ENCODE measurements at regions not wholly inside any gene's neighbourhood (a gene's known extent, or its start where the extent isn't known, plus 50 kb on each side); places are given as distances from the start of the nearest gene placed in this dataset.

DNA sequence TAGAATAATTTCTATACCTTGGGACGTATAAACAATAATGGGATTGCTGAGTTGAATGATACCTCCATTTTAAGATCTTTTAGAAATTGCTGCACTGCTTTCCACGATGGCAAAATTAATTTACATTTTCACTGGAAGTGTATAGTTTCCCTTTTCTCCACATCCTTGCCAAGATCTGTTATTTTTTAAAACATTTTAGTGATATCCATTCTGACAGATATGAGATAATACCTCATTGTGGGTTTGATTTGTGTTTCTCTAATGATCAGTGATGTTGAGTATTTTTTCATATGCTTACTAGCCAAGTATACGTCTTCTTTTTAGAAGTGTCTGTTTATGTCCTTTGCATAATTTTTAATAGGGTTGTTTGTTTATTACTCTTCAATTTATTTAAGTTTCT, 908.5 kb upstream of the CNTNAP5 start:
- TF ChIP-seq CTCF (IDR thresholded peaks at IDR 0.05), result no peak
- no CpG with 5 or more reads among the region's 3 CpGs for WGBS (ENCODE audit: insufficient coverage)
- intact Hi-C loops (cut with micrococcal nuclease), result no loop called here
- Histone ChIP-seq H3K27me3 (ENCODE audit: control insufficient read depth in 2 of 2, insufficient read depth in 2 of 2, low read length in 2 of 2) (no peaks in the 10 kb centered on the region), H3K36me3 (replicated peaks in 1 of 2; ENCODE audit: control insufficient read depth in 1 of 2, insufficient read depth in 2 of 2, low read length in 2 of 2) (no peaks in the 10 kb centered on the region), H3K4me3 (replicated peaks in 1 of 3; ENCODE audit: low read depth in 2 of 3, low read length in 3 of 3) (no peak overlapping the region), H3K79me2 (ENCODE audit: insufficient read depth, low read length) (no peaks in the 10 kb centered on the region), H3K4me2 (replicated peaks; ENCODE audit: extremely low read depth, low read length, poor library complexity, severe bottlenecking) (no peak overlapping the region), H2AFZ (ENCODE audit: insufficient read depth, low read depth, low read length, poor library complexity, severe bottlenecking) (no peak overlapping the region), H3K9ac (ENCODE audit: insufficient read depth, low read length, poor library complexity, severe bottlenecking) (no peak overlapping the region), H3K4me1 (ENCODE audit: control insufficient read depth in 1 of 2, insufficient read depth in 2 of 2, low read length in 2 of 2) (no peaks in the 10 kb centered on the region), H3K9me3 (replicated peaks in 1 of 2; ENCODE audit: control insufficient read depth in 1 of 2, insufficient read depth in 1 of 2, low read length in 2 of 2) (peaks cover 8 to 10% of the 10 kb centered on the region in 2 donors), H4K20me1 (ENCODE audit: insufficient read depth, low read length) (no peaks in the 10 kb centered on the region), H3K27ac (ENCODE audit: low read depth in 1 of 2, low read length in 2 of 2) (no peak overlapping the region)
- H3K36me3 Mint-ChIP-seq, result no peaks in the 10 kb centered on the region
- no peaks in the 10 kb centered on the region for H3K4me1 Mint-ChIP-seq
- no peak overlapping the region for H3K4me3 Mint-ChIP-seq
- peaks cover 2 to 19% (median 10%) of the 10 kb centered on the region in 7 donors for H3K9me3 Mint-ChIP-seq
- H3K27me3 Mint-ChIP-seq (ENCODE audit: low read depth in 3 of 3), result peaks cover 0 to 3% (median 0%) of the 10 kb centered on the region in 3 donors
- H3K27ac Mint-ChIP-seq, result no peak overlapping the region
- no peak for DNase-seq

- Histone ChIP-seq H2AFZ (ENCODE audit: insufficient read depth, low read depth, low read length, poor library complexity, severe bottlenecking) (no peak overlapping the region), H3K4me1 (ENCODE audit: control insufficient read depth in 1 of 2, insufficient read depth in 2 of 2, low read length in 2 of 2) (no peaks in the 10 kb centered on the region), H3K9me3 (replicated peaks in 1 of 2; ENCODE audit: control insufficient read depth in 1 of 2, insufficient read depth in 1 of 2, low read length in 2 of 2) (peaks cover 3 to 8% of the 10 kb centered on the region in 2 donors), H3K9ac (ENCODE audit: insufficient read depth, low read length, poor library complexity, severe bottlenecking) (no peak overlapping the region), H3K36me3 (replicated peaks in 1 of 2; ENCODE audit: control insufficient read depth in 1 of 2, insufficient read depth in 2 of 2, low read length in 2 of 2) (no peaks in the 10 kb centered on the region), H4K20me1 (ENCODE audit: insufficient read depth, low read length) (no peaks in the 10 kb centered on the region), H3K4me3 (replicated peaks in 1 of 3; ENCODE audit: low read depth in 2 of 3, low read length in 3 of 3) (no peak overlapping the region), H3K79me2 (ENCODE audit: insufficient read depth, low read length) (no peaks in the 10 kb centered on the region), H3K27me3 (ENCODE audit: control insufficient read depth in 2 of 2, insufficient read depth in 2 of 2, low read length in 2 of 2) (no peaks in the 10 kb centered on the region), H3K27ac (ENCODE audit: low read depth in 1 of 2, low read length in 2 of 2) (no peak overlapping the region), H3K4me2 (replicated peaks; ENCODE audit: extremely low read depth, low read length, poor library complexity, severe bottlenecking) (no peak overlapping the region)
- H3K27ac Mint-ChIP-seq, result no peak overlapping the region
- intact Hi-C loops (cut with micrococcal nuclease), result no loop called here
- H3K27me3 Mint-ChIP-seq (ENCODE audit: low read depth in 3 of 3), result peaks cover 0 to 2% (median 0%) of the 10 kb centered on the region in 3 donors
- TF ChIP-seq CTCF (IDR thresholded peaks at IDR 0.05), result no peak
- no peaks in the 10 kb centered on the region for H3K4me1 Mint-ChIP-seq
- DNase-seq, result no peak
- H3K36me3 Mint-ChIP-seq, result no peaks in the 10 kb centered on the region
- no peak overlapping the region for H3K4me3 Mint-ChIP-seq
- H3K9me3 Mint-ChIP-seq, result peaks cover 4 to 11% (median 4%) of the 10 kb centered on the region in 7 donors
- WGBS (ENCODE audit: insufficient coverage), result 100% methylated on average over 3 of the region's 3 CpGs
Measured at GRCh38 chr2:123127236-123127635, 897.9 kb upstream of the CNTNAP5 start.
